ENCODE measurements at regions not wholly inside any gene's neighbourhood (a gene's known extent, or its start where the extent isn't known, plus 50 kb on each side); places are given as distances from the start of the nearest gene placed in this dataset.

DNA sequence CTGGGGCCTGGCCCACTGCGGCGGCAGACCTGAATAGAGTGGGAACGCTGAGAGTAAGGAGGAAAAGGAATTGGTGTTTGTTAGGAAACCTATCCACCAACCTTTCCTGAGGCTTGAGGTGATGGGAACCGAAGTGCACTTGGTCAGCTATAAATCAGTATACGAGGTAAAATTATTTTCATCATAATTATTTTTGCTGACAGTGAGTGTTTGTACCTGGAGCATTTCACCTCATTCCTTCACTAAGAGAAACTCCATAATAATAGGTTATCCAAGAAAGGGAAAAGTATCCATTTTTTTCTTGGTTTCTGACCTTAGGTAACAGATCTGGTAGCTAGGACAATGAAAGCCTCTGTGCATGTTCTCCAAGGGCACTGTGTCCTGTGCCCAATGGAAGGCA is 138.6 kb upstream of the RGPD4 start:
- no peak for TF ChIP-seq POLR2A (IDR thresholded peaks at IDR 0.05)
- TF ChIP-seq, protein P1, sequence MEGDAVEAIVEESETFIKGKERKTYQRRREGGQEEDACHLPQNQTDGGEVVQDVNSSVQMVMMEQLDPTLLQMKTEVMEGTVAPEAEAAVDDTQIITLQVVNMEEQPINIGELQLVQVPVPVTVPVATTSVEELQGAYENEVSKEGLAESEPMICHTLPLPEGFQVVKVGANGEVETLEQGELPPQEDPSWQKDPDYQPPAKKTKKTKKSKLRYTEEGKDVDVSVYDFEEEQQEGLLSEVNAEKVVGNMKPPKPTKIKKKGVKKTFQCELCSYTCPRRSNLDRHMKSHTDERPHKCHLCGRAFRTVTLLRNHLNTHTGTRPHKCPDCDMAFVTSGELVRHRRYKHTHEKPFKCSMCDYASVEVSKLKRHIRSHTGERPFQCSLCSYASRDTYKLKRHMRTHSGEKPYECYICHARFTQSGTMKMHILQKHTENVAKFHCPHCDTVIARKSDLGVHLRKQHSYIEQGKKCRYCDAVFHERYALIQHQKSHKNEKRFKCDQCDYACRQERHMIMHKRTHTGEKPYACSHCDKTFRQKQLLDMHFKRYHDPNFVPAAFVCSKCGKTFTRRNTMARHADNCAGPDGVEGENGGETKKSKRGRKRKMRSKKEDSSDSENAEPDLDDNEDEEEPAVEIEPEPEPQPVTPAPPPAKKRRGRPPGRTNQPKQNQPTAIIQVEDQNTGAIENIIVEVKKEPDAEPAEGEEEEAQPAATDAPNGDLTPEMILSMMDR (IDR thresholded peaks at IDR 0.05 in 4 of 5, conservative IDR thresholded peaks at IDR 0.05 in 1 of 5): no peak

All from gastrocnemius medialis (tissue), 4 donors.